ENCODE measurements at regions not wholly inside any gene's neighbourhood (a gene's known extent, or its start where the extent isn't known, plus 50 kb on each side); places are given as distances from the start of the nearest gene placed in this dataset.

GRCh38 chr2:57368190-57368589 is 678.4 kb upstream of the VRK2 start:
- TF ChIP-seq POLR2A (IDR thresholded peaks at IDR 0.05; ENCODE audit: low read length) (no peak), GATA1 (IDR thresholded peaks at IDR 0.05; ENCODE audit: low read depth, low read length) (no peak)

All from erythroblast (primary cell).